Breast epithelium (tissue), 4 donors: ENCODE measurements at regions not wholly inside any gene's neighbourhood (a gene's known extent, or its start where the extent isn't known, plus 50 kb on each side); places are given as distances from the start of the nearest gene placed in this dataset.

Experiments used
- DNase-seq, 2 donors: peaks; one replicate each; pipeline ENCODE4 v3.0.0-alpha.2; 2019; ENCODE audit warnings: low spot score in 2 of 2
- H3K27ac ChIP-seq, 2 donors: fragments of 200-600 bp; sonication (generic) in 1 of 2; one replicate each; pipeline ENCODE4 v1.5.1; 2016 to 2019; ENCODE audit warnings: mild to moderate bottlenecking in 1 of 2
- H3K27me3 ChIP-seq, 2 donors: fragments of 200-600 bp; sonication (generic) in 1 of 2; one replicate each; pipeline versions ENCODE4 v1.5.1 to v1.6.0; 2017 to 2019; ENCODE audit warnings: control low read depth in 1 of 2, mild to moderate bottlenecking in 1 of 2
- H3K36me3 ChIP-seq: fragments of 200-600 bp; one replicate; pipeline ENCODE4 v1.5.1; 2019
- H3K4me1 ChIP-seq, 2 donors: fragments of 200-600 bp; sonication (generic); one replicate each; pipeline ENCODE4 v1.5.1; 2016 to 2019; ENCODE audit warnings: control low read depth in 1 of 2
- H3K4me3 ChIP-seq, 3 donors: fragments of 200-600 bp; sonication (generic); 1 replicate in 2 of 3; 2 replicates in 1 of 3; pipeline ENCODE4 v1.5.1; 2016 to 2019; ENCODE audit warnings: mild to moderate bottlenecking in 3 of 3, moderate library complexity in 2 of 3
- H3K9me3 ChIP-seq, 2 donors: fragments of 200-600 bp; sonication (generic) in 1 of 2; one replicate each; pipeline ENCODE4 v1.5.1; 2016 to 2019; ENCODE audit warnings: control low read depth in 1 of 2
- CTCF ChIP-seq, 3 donors: fragments of 450-650 bp; IDR thresholded peaks; one replicate each; pipeline ENCODE4 v1.5.1; 2016 to 2017; ENCODE audit warnings: antibody characterized with exemption in 3 of 3, mild to moderate bottlenecking in 3 of 3, moderate library complexity in 3 of 3
- POLR2A ChIP-seq: fragments of 450-650 bp; IDR thresholded peaks from one replicate; pipeline ENCODE4 v1.6.1; 2016; ENCODE audit warnings: antibody characterized with exemption, mild to moderate bottlenecking, moderate library complexity
- POLR2AphosphoS5 ChIP-seq, 3 donors: sonication (generic); formaldehyde crosslinking; IDR thresholded peaks; one replicate each; pipeline ENCODE4 v1.6.1; 2017; ENCODE audit warnings: antibody characterized with exemption in 3 of 3
- intact Hi-C: fragments of 100-400 bp; cut with DNase I; formaldehyde crosslinking; loops from one replicate; pipeline ENCODE4 v1.15.1; 2023; ENCODE audit warnings: low total_unique reads

- H3K9me3 ChIP-seq = no peaks in the 10 kb centered on the region
- H3K36me3 ChIP-seq = no peaks in the 10 kb centered on the region
- H3K27me3 ChIP-seq = no peaks in the 10 kb centered on the region
- DNase-seq = no peak
- intact Hi-C loops = no loop called here
- no peaks in the 10 kb centered on the region for H3K4me1 ChIP-seq
- no peak overlapping the region for H3K4me3 ChIP-seq
- TF ChIP-seq POLR2A = no peak
- TF ChIP-seq CTCF (IDR thresholded peaks at IDR 0.05) = no peak
- TF ChIP-seq POLR2AphosphoS5 (IDR thresholded peaks at IDR 0.05) = no peak
- H3K27ac ChIP-seq = no peak overlapping the region
These were observed 1178.7 kb downstream of the AACS start for GRCh38 chr12:126243814-126244440.

- no peaks in the 10 kb centered on the region for H3K27me3 ChIP-seq
- H3K27ac ChIP-seq = no peak overlapping the region
- H3K4me1 ChIP-seq = no peaks in the 10 kb centered on the region
- TF ChIP-seq POLR2AphosphoS5 (IDR thresholded peaks at IDR 0.05) (no peak), POLR2A (no peak), CTCF (IDR thresholded peaks at IDR 0.05) (no peak)
- H3K4me3 ChIP-seq = no peak overlapping the region
- H3K9me3 ChIP-seq = no peaks in the 10 kb centered on the region
- intact Hi-C loops = no loop called here
- H3K36me3 ChIP-seq = no peaks in the 10 kb centered on the region
- DNase-seq = no peak
These were observed 1182.7 kb downstream of the AACS start for GRCh38 chr12:126247936-126248335.

GRCh38 chr12:126248871-126249403 lies 1183.7 kb downstream of the AACS start:
- DNase-seq = no peak
- Histone ChIP-seq H3K36me3 (no peaks in the 10 kb centered on the region), H3K4me3 (no peak overlapping the region), H3K4me1 (no peaks in the 10 kb centered on the region), H3K27me3 (no peaks in the 10 kb centered on the region), H3K9me3 (no peaks in the 10 kb centered on the region), H3K27ac (no peak overlapping the region)
- intact Hi-C loops = no loop called here
- TF ChIP-seq POLR2AphosphoS5 (IDR thresholded peaks at IDR 0.05) (no peak), POLR2A (no peak), CTCF (IDR thresholded peaks at IDR 0.05) (no peak)

- H3K36me3 ChIP-seq = no peaks in the 10 kb centered on the region
- H3K4me3 ChIP-seq = no peak overlapping the region
- no peak overlapping the region for H3K27ac ChIP-seq
- H3K9me3 ChIP-seq = no peaks in the 10 kb centered on the region
- intact Hi-C loops = no loop called here
- DNase-seq = no peak
- no peak for TF ChIP-seq POLR2A
- no peak for TF ChIP-seq POLR2AphosphoS5 (IDR thresholded peaks at IDR 0.05)
- no peak for TF ChIP-seq CTCF (IDR thresholded peaks at IDR 0.05)
- no peaks in the 10 kb centered on the region for H3K27me3 ChIP-seq
- H3K4me1 ChIP-seq = no peaks in the 10 kb centered on the region
These were observed 1193.0 kb downstream of the AACS start for GRCh38 chr12:126258190-126258589.

GRCh38 chr12:126262829-126263228 lies 1197.6 kb downstream of the AACS start:
- DNase-seq = no peak
- Histone ChIP-seq H3K27me3 (no peaks in the 10 kb centered on the region), H3K36me3 (no peaks in the 10 kb centered on the region), H3K27ac (no peak overlapping the region), H3K4me1 (no peaks in the 10 kb centered on the region), H3K9me3 (no peaks in the 10 kb centered on the region), H3K4me3 (no peak overlapping the region)
- intact Hi-C loops = no loop called here
- TF ChIP-seq POLR2AphosphoS5 (IDR thresholded peaks at IDR 0.05) (no peak), POLR2A (no peak), CTCF (IDR thresholded peaks at IDR 0.05) (no peak)
